COLO829 (cell line): ENCODE measurements at regions not wholly inside any gene's neighbourhood (a gene's known extent, or its start where the extent isn't known, plus 50 kb on each side); places are given as distances from the start of the nearest gene placed in this dataset.
"Not testable (repeated sequence)": the region's sequence is repeated elsewhere in the genome, so short reads cannot be mapped to it uniquely, and the experiment has no call there.

ENCODE experiments used
- DNase-seq: peaks from one replicate; pipeline ENCODE4 v3.0.0; 2012; ENCODE audit warnings: low spot score

GRCh38 chrX:2572740-2573139, 72.0 kb upstream of the DHRSX start:
- DNase-seq = peak; percentile 13

DNA sequence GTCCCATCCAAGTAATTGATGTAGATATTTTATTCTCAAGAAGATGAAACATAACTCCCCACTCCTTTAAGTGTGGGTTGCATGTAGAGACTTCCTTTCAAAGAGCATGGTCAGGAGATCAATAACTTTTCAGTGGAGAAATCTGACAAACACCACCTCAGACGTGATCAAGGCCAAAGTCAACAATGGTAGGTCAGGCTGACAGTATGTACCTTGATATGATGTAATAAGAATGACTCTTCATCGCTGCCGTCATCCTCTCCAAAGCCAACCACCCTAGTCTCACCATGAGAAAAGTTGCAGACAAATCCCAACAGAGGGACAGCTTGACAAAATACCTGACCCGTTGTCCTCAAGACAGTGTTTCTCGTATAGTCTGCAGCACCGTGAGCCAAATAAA, 67.3 kb upstream of the DHRSX start:
- no peak for DNase-seq

- no peak for DNase-seq
These were observed 65.3 kb upstream of the DHRSX start for GRCh38 chrX:2566055-2566454.

DNA sequence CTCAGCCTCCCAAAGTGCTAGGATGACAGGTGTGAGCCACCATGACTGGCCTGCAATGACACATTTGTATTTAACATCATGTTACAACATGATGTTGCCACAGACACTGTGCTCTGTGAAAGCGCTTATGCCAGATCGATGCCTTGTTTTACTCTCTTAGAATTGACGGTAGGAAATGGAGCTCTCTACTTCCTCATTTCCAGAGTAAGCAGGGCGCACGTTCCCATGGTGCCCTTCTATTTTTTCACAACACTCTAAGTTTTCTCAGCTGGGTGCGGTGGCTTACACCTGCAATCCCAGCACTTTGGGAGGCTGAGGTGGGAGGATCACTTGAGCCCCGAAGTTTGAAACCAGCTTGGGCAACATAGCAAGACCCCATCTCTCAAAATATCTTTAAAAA, 60.7 kb upstream of the DHRSX start:
- no peak for DNase-seq

DNA sequence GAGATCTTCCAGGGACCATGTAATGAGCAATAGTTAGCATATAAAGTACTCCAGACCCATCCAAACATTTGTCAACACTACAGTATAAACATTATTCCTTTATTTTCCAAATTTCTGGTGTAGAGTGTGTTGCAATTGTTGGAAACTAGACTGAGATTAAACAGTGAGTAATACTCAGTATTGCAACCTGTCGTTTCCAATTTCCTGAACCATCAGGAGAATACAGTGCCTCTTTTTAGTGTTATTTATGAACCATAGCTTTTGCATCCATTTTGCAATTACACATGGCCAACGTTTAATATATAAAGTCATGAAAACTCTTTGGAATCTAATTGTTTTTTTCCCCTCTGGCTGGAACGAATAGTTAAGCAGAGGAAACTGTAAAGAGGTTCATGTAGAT, 58.3 kb upstream of the DHRSX start:
- no peak for DNase-seq

DNA sequence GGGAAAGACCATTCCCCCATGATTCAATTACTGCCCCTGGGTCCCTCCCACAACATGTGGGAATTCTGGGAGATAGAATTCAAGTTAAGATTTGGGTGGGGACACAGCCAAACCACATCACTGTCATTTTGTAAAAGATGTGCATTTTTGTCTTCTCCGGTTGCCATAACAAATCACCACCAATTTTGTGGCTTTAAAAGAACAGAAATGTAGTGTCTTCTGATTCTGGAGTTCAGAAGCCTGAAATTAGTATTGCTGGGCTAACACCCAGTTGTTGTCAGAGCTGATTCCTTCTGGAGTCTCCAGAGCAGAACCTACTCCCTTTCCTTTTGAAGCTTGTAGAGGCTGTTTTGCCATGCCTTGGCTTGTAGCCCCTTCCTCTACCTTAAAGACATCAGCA, 54.1 kb upstream of the DHRSX start:
- no peak for DNase-seq

DNA sequence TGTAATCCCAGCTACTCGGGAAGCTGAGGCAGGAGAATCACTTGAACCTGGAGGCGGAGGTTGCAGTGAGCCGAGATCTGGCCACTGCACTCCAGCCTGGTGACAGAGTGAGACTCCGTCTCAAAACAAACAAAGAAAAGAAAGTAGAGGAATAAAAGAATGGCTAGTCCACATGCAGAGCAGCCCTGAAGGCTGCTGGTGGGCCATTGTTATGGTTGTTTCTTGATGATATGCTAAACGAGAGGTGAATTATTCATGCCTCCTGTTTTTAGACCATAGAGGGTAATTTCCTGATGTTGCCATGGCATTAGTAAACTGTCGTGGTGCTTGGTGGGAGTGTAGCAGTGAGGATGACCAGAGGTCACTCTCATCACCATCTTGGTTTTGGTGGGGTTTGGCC, 53.3 kb upstream of the DHRSX start:
- DNase-seq = not testable (repeated sequence)

- DNase-seq = peak; percentile 62
These were observed 51.9 kb upstream of the DHRSX start for GRCh38 chrX:2552621-2553201.

DNA sequence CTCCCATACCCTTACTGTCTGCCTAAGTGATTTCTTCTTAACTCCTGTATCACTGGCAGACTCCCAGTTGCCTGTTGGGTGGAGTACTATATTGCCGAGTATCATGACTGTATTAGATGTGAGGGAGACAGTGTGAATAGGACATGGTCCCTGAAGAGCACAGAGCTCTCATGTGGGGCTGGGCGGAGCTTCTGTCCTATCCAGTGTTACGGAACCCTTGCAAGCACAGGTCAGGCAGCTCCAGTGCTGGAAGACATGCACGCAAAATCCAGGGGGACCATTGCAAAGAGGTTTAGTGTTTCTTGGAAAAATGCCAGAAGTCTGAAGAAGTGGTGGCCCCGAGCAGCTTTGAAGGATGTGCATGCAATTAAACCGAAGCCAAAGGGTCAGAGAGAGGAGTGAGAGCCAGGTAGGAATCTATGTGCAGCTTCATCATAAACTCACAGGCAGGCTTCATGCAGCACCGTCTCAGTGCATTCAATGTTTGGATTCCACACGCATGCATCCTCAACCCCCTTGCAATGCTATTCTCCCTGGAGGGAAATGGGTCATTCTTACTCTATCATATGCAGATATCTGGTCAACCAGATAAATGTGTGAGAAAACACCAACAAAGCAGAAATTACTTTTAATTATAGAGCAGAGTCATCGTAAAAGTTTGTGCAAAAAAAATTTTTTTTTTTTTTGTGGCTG, 49.7 kb upstream of the DHRSX start:
- no peak for DNase-seq
